B cell (primary cell): ENCODE measurements at regions not wholly inside any gene's neighbourhood (a gene's known extent, or its start where the extent isn't known, plus 50 kb on each side); places are given as distances from the start of the nearest gene placed in this dataset.

Source experiments
- ATAC-seq: fragments of 200-7000 bp; cut with Tn5 transposase; one replicate; pipeline ENCODE4 v1.10.0; 2021; ENCODE audit warnings: low read depth, mild to moderate bottlenecking, moderate number of reproducible peaks, moderate library complexity
- CTCF ChIA-PET: fragments of 350-600 bp; sonication (Branson Sonifier 250); formaldehyde crosslinking; loops from one replicate; lab custom pipeline; 2021; ENCODE audit warnings: antibody characterized with exemption, inconsistent platforms; lab: Charles Lee
- POLR2A ChIA-PET: fragments of 350-600 bp; sonication (Branson Sonifier 250); formaldehyde crosslinking; loops from one replicate; lab custom pipeline; 2021; ENCODE audit warnings: antibody characterized with exemption; lab: Charles Lee
- DNase-seq: peaks from one replicate; pipeline ENCODE4 v3.0.0; 2013
- H2AFZ ChIP-seq: 2 replicates; pipeline ENCODE4 v1.6.1; 2012; ENCODE audit warnings: mild to moderate bottlenecking, low read depth, low read length; ENCODE audit not compliant: insufficient read depth, poor library complexity, severe bottlenecking
- H3K27ac ChIP-seq, 2 donors: 1 replicate in 1 of 2; 2 replicates in 1 of 2; pipeline ENCODE4 v1.5.1; 2012 to 2013; ENCODE audit warnings: low read length in 2 of 2, mild to moderate bottlenecking in 2 of 2, moderate library complexity in 1 of 2
- H3K27me3 ChIP-seq, 4 experiments: fragments of 200-600 bp in 1 of 4; sonication (generic) in 1 of 4; replicated peaks in 1 of 4; 1 replicate in 2 of 4; 2 replicates in 2 of 4; pipeline versions ENCODE4 v1.6.1 to v1.7.0; 2013 to 2016; ENCODE audit warnings: low read length in 3 of 4, mild to moderate bottlenecking in 2 of 4, mixed read lengths in 1 of 4, moderate library complexity in 1 of 4; ENCODE audit not compliant: insufficient read depth in 4 of 4, control insufficient read depth in 3 of 4; ENCODE audit errors: control extremely low read depth in 1 of 4
- H3K36me3 ChIP-seq, 2 experiments: replicated peaks in 1 of 2; 1 replicate in 1 of 2; 2 replicates in 1 of 2; pipeline versions ENCODE4 v1.6.1 to v1.7.1; 2013; ENCODE audit warnings: low read length in 1 of 2; ENCODE audit not compliant: insufficient read depth in 2 of 2, control insufficient read depth in 1 of 2; ENCODE audit errors: control extremely low read depth in 1 of 2, extremely low read depth in 1 of 2
- H3K4me1 ChIP-seq, 2 donors: fragments of 200-600 bp in 1 of 2; sonication (generic) in 1 of 2; 1 replicate in 1 of 2; 2 replicates in 1 of 2; pipeline versions ENCODE4 v1.5.1 to v1.6.1; 2013 to 2017; ENCODE audit warnings: low read length in 2 of 2; ENCODE audit not compliant: control insufficient read depth in 2 of 2, insufficient read depth in 2 of 2
- H3K4me2 ChIP-seq: replicated peaks from 2 replicates; pipeline ENCODE3; 2012; ENCODE audit warnings: mild to moderate bottlenecking, low read depth, low read length; ENCODE audit not compliant: poor library complexity, severe bottlenecking
- H3K4me3 ChIP-seq, 5 experiments: fragments of 200-600 bp in 1 of 5; sonication (generic) in 1 of 5; 1 replicate in 3 of 5; 2 replicates in 2 of 5; pipeline versions ENCODE4 v1.5.1 to v1.7.0; 2011 to 2016; ENCODE audit warnings: low read length in 4 of 5, mild to moderate bottlenecking in 4 of 5, low read depth in 2 of 5, control low read depth in 1 of 5, moderate library complexity in 1 of 5; ENCODE audit not compliant: insufficient read depth in 1 of 5; ENCODE audit errors: control extremely low read depth in 1 of 5, extremely low read depth in 1 of 5
- H3K79me2 ChIP-seq: fragments of 200-600 bp; sonication (generic); one replicate; pipeline ENCODE4 v1.6.0; 2016; ENCODE audit warnings: low read length; ENCODE audit not compliant: control insufficient read depth, insufficient read depth
- H3K9ac ChIP-seq: fragments of 200-600 bp; sonication (generic); 2 replicates; pipeline ENCODE4 v1.6.1; 2017; ENCODE audit warnings: mild to moderate bottlenecking, low read length, moderate library complexity
- H3K9me3 ChIP-seq, 3 donors: one replicate each; pipeline versions ENCODE4 v1.6.1 to v1.7.1; 2013; ENCODE audit warnings: low read length in 2 of 3; ENCODE audit not compliant: control insufficient read depth in 2 of 3, insufficient read depth in 1 of 3; ENCODE audit errors: control extremely low read depth in 1 of 3
- H4K20me1 ChIP-seq: 2 replicates; pipeline ENCODE4 v1.6.0; 2012; ENCODE audit warnings: mild to moderate bottlenecking, low read length; ENCODE audit not compliant: insufficient read depth, control insufficient read depth, poor library complexity, severe bottlenecking
- H3K27ac Mint-ChIP-seq: one replicate; pipeline ENCODE4 v1.8.0; 2021; ENCODE audit warnings: mixed read lengths
- H3K27me3 Mint-ChIP-seq: one replicate; pipeline ENCODE4 v1.8.0; 2021; ENCODE audit warnings: mixed read lengths
- H3K4me1 Mint-ChIP-seq: one replicate; pipeline ENCODE4 v1.8.0; 2021; ENCODE audit warnings: mixed read lengths
- H3K4me3 Mint-ChIP-seq: one replicate; pipeline ENCODE4 v1.8.0; 2021; ENCODE audit warnings: mixed read lengths
- H3K9me3 Mint-ChIP-seq: one replicate; pipeline ENCODE4 v1.8.0; 2022; ENCODE audit warnings: mixed read lengths; ENCODE audit not compliant: insufficient read depth
- CTCF ChIP-seq: fragments of 200-600 bp; IDR thresholded peaks from one replicate; pipeline ENCODE4 v1.8.0; 2022; ENCODE audit warnings: antibody characterized with exemption, mild to moderate bottlenecking
- EZH2 ChIP-seq: IDR thresholded peaks from 2 replicates; pipeline ENCODE4 v1.6.1; 2012; ENCODE audit warnings: borderline replicate concordance, low read depth, mild to moderate bottlenecking, moderate library complexity, low read length; ENCODE audit not compliant: insufficient read depth, poor library complexity, severe bottlenecking
- WGBS: methylation state at CpG from one replicate; pipeline ENCODE4 v1.1.5; 2013; ENCODE audit warnings: missing lambda C conversion rate; ENCODE audit not compliant: insufficient coverage; 5-methylcytosine and 5-hydroxymethylcytosine counted together
- intact Hi-C: fragments of 100-400 bp; cut with micrococcal nuclease; formaldehyde crosslinking; loops from one replicate; pipeline ENCODE4 v1.10.0; 2022

GRCh38 chr13:111510502-111511218, 190.2 kb downstream of the TEX29 start:
- Mint-ChIP-seq H3K27me3 (peaks cover 4% of the 10 kb centered on the region), H3K4me3 (no peak overlapping the region), H3K4me1 (no peaks in the 10 kb centered on the region), H3K9me3 (no peaks in the 10 kb centered on the region), H3K27ac (no peak overlapping the region)
- ChIA-PET POLR2A (no interaction called here), CTCF (no interaction called here)
- DNase-seq (no peak), ATAC-seq (no peak)
- Histone ChIP-seq H3K27ac (no peak overlapping the region), H3K36me3 (no peaks in the 10 kb centered on the region), H3K4me2 (no peak overlapping the region), H3K79me2 (no peaks in the 10 kb centered on the region), H3K9me3 (peaks cover 0 to 4% (median 0%) of the 10 kb centered on the region in 3 donors), H3K4me1 (no peaks in the 10 kb centered on the region), H4K20me1 (no peaks in the 10 kb centered on the region), H3K4me3 (no peak overlapping the region), H3K27me3 (no peaks in the 10 kb centered on the region), H2AFZ (no peak overlapping the region), H3K9ac (no peak overlapping the region)
- TF ChIP-seq CTCF (no peak), EZH2 (no peak)
- WGBS, result 82% methylated on average over 14 of the region's 16 CpGs
- intact Hi-C loops, result no loop called here

- TF ChIP-seq EZH2 (no peak), CTCF (no peak)
- intact Hi-C loops, result no loop called here
- no peak overlapping the region for H2AFZ ChIP-seq
- peaks cover 0 to 4% (median 0%) of the 10 kb centered on the region in 3 donors for H3K9me3 ChIP-seq
- H3K27ac ChIP-seq, result no peak overlapping the region
- Mint-ChIP-seq H3K4me3 (no peak overlapping the region), H3K27me3 (peaks cover 4% of the 10 kb centered on the region), H3K27ac (no peak overlapping the region), H3K4me1 (no peaks in the 10 kb centered on the region), H3K9me3 (no peaks in the 10 kb centered on the region)
- no peak overlapping the region for H3K4me2 ChIP-seq
- no peak overlapping the region for H3K9ac ChIP-seq
- no peak overlapping the region for H3K4me3 ChIP-seq
- H3K36me3 ChIP-seq, result no peaks in the 10 kb centered on the region
- DNase-seq (no peak), ATAC-seq (no peak)
- H4K20me1 ChIP-seq, result no peaks in the 10 kb centered on the region
- CTCF ChIA-PET, result no interaction called here
- no peaks in the 10 kb centered on the region for H3K79me2 ChIP-seq
- WGBS, result 80% methylated on average over 2 of the region's 3 CpGs
- no peaks in the 10 kb centered on the region for H3K27me3 ChIP-seq
- POLR2A ChIA-PET, result no interaction called here
- H3K4me1 ChIP-seq, result no peaks in the 10 kb centered on the region
These were observed 190.8 kb downstream of the TEX29 start for GRCh38 chr13:111511219-111511732.
